Transverse colon (tissue), 4 donors: ENCODE measurements at regions not wholly inside any gene's neighbourhood (a gene's known extent, or its start where the extent isn't known, plus 50 kb on each side); places are given as distances from the start of the nearest gene placed in this dataset.
"Not testable (repeated sequence)": the region's sequence is repeated elsewhere in the genome, so short reads cannot be mapped to it uniquely, and the experiment has no call there.

ENCODE experiments used
- DNase-seq: peaks from one replicate; pipeline ENCODE4 v3.0.0-alpha.2; 2019
- H3K27ac ChIP-seq, 4 donors: fragments of 200-600 bp; sonication (generic); 2 replicates each; pipeline ENCODE4 v1.5.1; 2016 to 2018; ENCODE audit warnings: inconsistent platforms in 4 of 4
- H3K27me3 ChIP-seq: fragments of 200-600 bp; sonication (generic); 2 replicates; pipeline ENCODE4 v1.5.1; 2017; ENCODE audit warnings: inconsistent platforms
- H3K36me3 ChIP-seq, 4 donors: fragments of 200-600 bp; sonication (generic); 2 replicates each; pipeline ENCODE4 v1.5.1; 2017 to 2019; ENCODE audit warnings: inconsistent platforms in 4 of 4
- H3K4me1 ChIP-seq, 4 donors: fragments of 200-600 bp; sonication (generic); 2 replicates each; pipeline ENCODE4 v1.5.1; 2017 to 2020; ENCODE audit warnings: inconsistent platforms in 4 of 4
- H3K4me3 ChIP-seq, 4 donors: fragments of 200-600 bp; sonication (generic); 1 replicate in 1 of 4; 2 replicates in 3 of 4; pipeline versions ENCODE4 v1.5.1 to v1.6.1; 2017 to 2019; ENCODE audit warnings: inconsistent platforms in 4 of 4
- H3K9me3 ChIP-seq, 2 donors: fragments of 200-600 bp; sonication (generic); 2 replicates each; pipeline ENCODE4 v1.5.1; 2017 to 2019; ENCODE audit warnings: inconsistent platforms in 2 of 2
- CTCF ChIP-seq, 5 experiments: fragments of 200-600 bp in 3 of 5; fragments of 450-650 bp in 2 of 5; sonication (generic) in 3 of 5; IDR thresholded peaks; 1 replicate in 2 of 5; 2 replicates in 3 of 5; pipeline ENCODE4 v1.5.1; 2016 to 2017; ENCODE audit warnings: antibody characterized with exemption in 5 of 5, inconsistent platforms in 3 of 5, mild to moderate bottlenecking in 2 of 5, moderate library complexity in 1 of 5
- EP300 ChIP-seq: sonication (generic); formaldehyde crosslinking; IDR thresholded peaks from one replicate; pipeline ENCODE4 v1.6.1; 2017; ENCODE audit warnings: antibody characterized with exemption, low read depth
- POLR2A ChIP-seq: fragments of 450-650 bp; IDR thresholded peaks from one replicate; pipeline ENCODE4 v1.6.1; 2016; ENCODE audit warnings: antibody characterized with exemption, mild to moderate bottlenecking, moderate library complexity
- POLR2AphosphoS5 ChIP-seq, 3 donors: sonication (generic); formaldehyde crosslinking; IDR thresholded peaks; one replicate each; pipeline ENCODE4 v1.6.1; 2016; ENCODE audit warnings: antibody characterized with exemption in 3 of 3
- WGBS, 2 donors: methylation state at CpG; one replicate each; pipeline ENCODE4 v1.1.5; 2018; ENCODE audit warnings: low coverage in 1 of 2; 5-methylcytosine and 5-hydroxymethylcytosine counted together
- in situ Hi-C, 4 donors: fragments of 200-750 bp; cut with MboI; loops; one replicate each; pipeline versions ENCODE4 v1.15.0 to v1.15.1; 2017; ENCODE audit warnings: low sequenced_read_pairs in 3 of 4, low pct_ligation_motif_present in 1 of 4, low pct_unique_long_range_greater_than_20kb in 1 of 4
- intact Hi-C: fragments of 100-400 bp; cut with DNase I; formaldehyde crosslinking; loops from one replicate; pipeline ENCODE4 v1.15.1; 2023; ENCODE audit warnings: low total_unique reads

- H3K27me3 ChIP-seq = no peaks in the 10 kb centered on the region
- TF ChIP-seq CTCF (IDR thresholded peaks at IDR 0.05) = no peak
- no peak for TF ChIP-seq POLR2A
- no peak for TF ChIP-seq POLR2AphosphoS5 (IDR thresholded peaks at IDR 0.05)
- no peak for TF ChIP-seq EP300
- no peaks in the 10 kb centered on the region for H3K9me3 ChIP-seq
- no peak for DNase-seq
- no peaks in the 10 kb centered on the region for H3K36me3 ChIP-seq
- H3K4me1 ChIP-seq = peaks cover 2 to 17% (median 7%) of the 10 kb centered on the region in 4 donors
- intact Hi-C loops = no loop called here
- H3K4me3 ChIP-seq = no peak overlapping the region
- in situ Hi-C loops = no loop called here
- WGBS, 2 donors = 68 to 78% methylated on average over 4 of the region's 4 CpGs
- H3K27ac ChIP-seq = no peak overlapping the region
Measured at GRCh38 chr17:63041251-63041650, 75.2 kb downstream of the TANC2 start.

- TF ChIP-seq CTCF (IDR thresholded peaks at IDR 0.05) (no peak), POLR2AphosphoS5 (IDR thresholded peaks at IDR 0.05) (no peak), POLR2A (no peak), EP300 (no peak)
- Histone ChIP-seq H3K4me1 (peaks cover 2 to 14% (median 6%) of the 10 kb centered on the region in 4 donors), H3K27ac (no peak overlapping the region), H3K27me3 (no peaks in the 10 kb centered on the region), H3K4me3 (no peak overlapping the region), H3K36me3 (no peaks in the 10 kb centered on the region), H3K9me3 (no peaks in the 10 kb centered on the region)
- intact Hi-C loops (no loop called here), in situ Hi-C loops (no loop called here)
- DNase-seq = no peak
- 77 to 98% methylated on average over 2 of the region's 2 CpGs for WGBS, 2 donors
Measured at GRCh38 chr17:63041722-63042121, 75.7 kb downstream of the TANC2 start.

- Histone ChIP-seq H3K4me3 (no peak overlapping the region), H3K9me3 (no peaks in the 10 kb centered on the region), H3K27ac (no peak overlapping the region), H3K36me3 (no peaks in the 10 kb centered on the region), H3K4me1 (peaks cover 2 to 14% (median 6%) of the 10 kb centered on the region in 4 donors), H3K27me3 (no peaks in the 10 kb centered on the region)
- 38 to 43% methylated on average over 2 of the region's 2 CpGs for WGBS, 2 donors
- intact Hi-C loops (no loop called here), in situ Hi-C loops (no loop called here)
- no peak for DNase-seq
- TF ChIP-seq CTCF (IDR thresholded peaks at IDR 0.05) (no peak), POLR2AphosphoS5 (IDR thresholded peaks at IDR 0.05) (no peak), EP300 (no peak), POLR2A (no peak)
Measured at GRCh38 chr17:63042256-63042812, 76.3 kb downstream of the TANC2 start.

GRCh38 chr17:63057560-63057959 lies 91.5 kb downstream of the TANC2 start:
- H3K27me3 ChIP-seq, intact Hi-C loops, in situ Hi-C loops, H3K4me1 ChIP-seq, DNase-seq, H3K36me3 ChIP-seq, H3K4me3 ChIP-seq, H3K9me3 ChIP-seq, H3K27ac ChIP-seq: not testable (repeated sequence)
- WGBS, 2 donors = 92 to 100% methylated on average over 2 of the region's 2 CpGs
